HCT116 (cell line): ENCODE measurements at regions not wholly inside any gene's neighbourhood (a gene's known extent, or its start where the extent isn't known, plus 50 kb on each side); places are given as distances from the start of the nearest gene placed in this dataset.

ENCODE experiments used
- ATAC-seq: fragments of 200-7000 bp; cut with Tn5 transposase; 2 replicates; pipeline ENCODE4 v1.9.1; 2020; ENCODE audit warnings: mild to moderate bottlenecking, moderate library complexity
- BruUV-seq: library from RNA; stranded (reverse); fragments of 400-500 nt; replicated peaks from 2 replicates; lab custom pipeline; 2021; lab: Mats Ljungman, UMichigan
- CTCF ChIA-PET: fragments of 300-600 bp; sonication (Branson Sonifier 250); formaldehyde crosslinking; loops from one replicate; lab custom pipeline; 2021; ENCODE audit warnings: antibody characterized with exemption; lab: Charles Lee
- POLR2A ChIA-PET: fragments of 300-600, 350-600 bp; sonication (Branson Sonifier 250); formaldehyde crosslinking; loops from one replicate; lab custom pipeline; 2021; ENCODE audit warnings: antibody characterized with exemption; lab: Charles Lee
- RAD21 ChIA-PET, 2 experiments: fragments of 300-600 bp; sonication (Branson Sonifier 250); formaldehyde crosslinking; loops; one replicate each; lab custom pipeline; 2023; ENCODE audit warnings: low total read pairs in 2 of 2; ENCODE audit not compliant: uncharacterized antibody in 2 of 2, unreplicated experiment in 2 of 2, low non-redundant PET in 1 of 2; lab: Charles Lee
- DNase-seq: peaks from one replicate; pipeline ENCODE4 v3.0.0-alpha.2; 2010; ENCODE audit warnings: low read depth, low spot score
- H2AFZ ChIP-seq: fragments of 200-600 bp; shearing (Covaris generic), sonication (generic); 2 replicates; pipeline ENCODE4 v1.6.1; 2017; ENCODE audit warnings: low read depth, mixed run types, mixed read lengths, antibody characterized with exemption, low read length; ENCODE audit not compliant: poor library complexity, severe bottlenecking
- H3K27ac ChIP-seq: 2 replicates; pipeline ENCODE4 v1.5.1; 2012; ENCODE audit warnings: low read depth, low read length
- H3K27me3 ChIP-seq: fragments of 200-600 bp; sonication (generic); 2 replicates; pipeline ENCODE4 v1.6.1; 2016; ENCODE audit warnings: mixed run types, low read length, mixed read lengths; ENCODE audit not compliant: insufficient read depth
- H3K36me3 ChIP-seq, 2 experiments: fragments of 200-500 bp in 1 of 2; fragments of 200-600 bp in 1 of 2; sonication (Bioruptor generic) in 1 of 2; sonication (generic) in 1 of 2; 2 replicates each; pipeline versions ENCODE4 v1.5.1 to v1.6.1; 2014 to 2016; ENCODE audit warnings: low read length in 2 of 2, inconsistent platforms in 1 of 2, mixed read lengths in 1 of 2, mixed run types in 1 of 2; ENCODE audit not compliant: insufficient read depth in 2 of 2, control insufficient read depth in 1 of 2
- H3K4me1 ChIP-seq, 2 experiments: fragments of 200-600 bp in 1 of 2; sonication (generic) in 1 of 2; 2 replicates each; pipeline versions ENCODE4 v1.5.1 to v1.6.1; 2012 to 2017; ENCODE audit warnings: low read length in 2 of 2, inconsistent platforms in 1 of 2, mild to moderate bottlenecking in 1 of 2, mixed read lengths in 1 of 2, mixed run types in 1 of 2, moderate library complexity in 1 of 2; ENCODE audit not compliant: insufficient read depth in 2 of 2, control insufficient read depth in 1 of 2
- H3K4me2 ChIP-seq: fragments of 200-600 bp; sonication (generic); 2 replicates; pipeline ENCODE4 v1.6.1; 2017; ENCODE audit warnings: mixed run types, low read length, mixed read lengths
- H3K4me3 ChIP-seq, 2 experiments: fragments of 200-600 bp in 1 of 2; sonication (generic) in 1 of 2; replicated peaks in 1 of 2; 2 replicates each; pipeline ENCODE4 v1.5.1; 2011 to 2016; ENCODE audit warnings: low read length in 2 of 2, control low read depth in 1 of 2, low read depth in 1 of 2, mild to moderate bottlenecking in 1 of 2, mixed read lengths in 1 of 2, mixed run types in 1 of 2
- H3K79me2 ChIP-seq: fragments of 200-600 bp; sonication (generic); 2 replicates; pipeline ENCODE4 v1.6.1; 2017; ENCODE audit warnings: mild to moderate bottlenecking, mixed run types, low read length, moderate library complexity, mixed read lengths; ENCODE audit not compliant: insufficient read depth
- H3K9ac ChIP-seq: fragments of 200-600 bp; sonication (generic); 2 replicates; pipeline ENCODE4 v1.6.1; 2016; ENCODE audit warnings: low read length, mixed read lengths
- H3K9me2 ChIP-seq: fragments of 200-600 bp; sonication (generic), shearing (Covaris generic); 2 replicates; pipeline ENCODE4 v1.6.1; 2017; ENCODE audit warnings: mixed run types, mild to moderate bottlenecking, moderate library complexity; ENCODE audit not compliant: insufficient read depth
- H3K9me3 ChIP-seq, 2 experiments: fragments of 200-500 bp in 1 of 2; fragments of 200-600 bp in 1 of 2; sonication (Bioruptor generic) in 1 of 2; sonication (generic) in 1 of 2; 2 replicates each; pipeline ENCODE4 v1.6.1; 2014 to 2017; ENCODE audit warnings: low read length in 2 of 2, mixed read lengths in 2 of 2, inconsistent platforms in 1 of 2, low read depth in 1 of 2, mild to moderate bottlenecking in 1 of 2, mixed run types in 1 of 2, moderate library complexity in 1 of 2; ENCODE audit not compliant: control insufficient read depth in 1 of 2, insufficient read depth in 1 of 2
- H4K20me1 ChIP-seq: fragments of 200-600 bp; sonication (generic), shearing (Covaris generic); 2 replicates; pipeline ENCODE4 v1.6.1; 2017; ENCODE audit warnings: mixed run types, mild to moderate bottlenecking, moderate library complexity; ENCODE audit not compliant: insufficient read depth
- CEBPB ChIP-seq: IDR thresholded peaks from 2 replicates; pipeline ENCODE4 v1.6.1; 2012; ENCODE audit warnings: low read depth
- EZH2 ChIP-seq: fragments of 200-600 bp; sonication (generic); IDR thresholded peaks from 2 replicates; pipeline ENCODE4 v1.6.1; 2017; ENCODE audit warnings: antibody characterized with exemption, mixed run types
- EZH2phosphoT487 ChIP-seq: fragments of 200-600 bp; IDR thresholded peaks from 2 replicates; pipeline ENCODE4 v1.6.1; 2018; ENCODE audit warnings: antibody characterized with exemption, borderline replicate concordance
- FOSL1 ChIP-seq: IDR thresholded peaks from 2 replicates; pipeline ENCODE4 v1.6.1; 2012; ENCODE audit warnings: low read depth
- JUND ChIP-seq: IDR thresholded peaks from 2 replicates; pipeline ENCODE4 v1.6.1; 2012
- MAX ChIP-seq: IDR thresholded peaks from 2 replicates; pipeline ENCODE4 v1.6.1; 2012
- POLR2AphosphoS5 ChIP-seq: IDR thresholded peaks from 2 replicates; pipeline ENCODE4 v1.6.1; 2011; ENCODE audit warnings: mild to moderate bottlenecking, low read depth, low read length, moderate library complexity
- RAD21 ChIP-seq: IDR thresholded peaks from 2 replicates; pipeline ENCODE4 v1.6.1; 2012; ENCODE audit warnings: low read depth, mild to moderate bottlenecking
- SP1 ChIP-seq: IDR thresholded peaks from 2 replicates; pipeline ENCODE4 v1.6.1; 2012; ENCODE audit warnings: low read depth
- ZNF274 ChIP-seq: fragments of 200-500 bp; sonication (Bioruptor generic); IDR thresholded peaks from 2 replicates; pipeline ENCODE4 v1.6.1; 2014; ENCODE audit warnings: mild to moderate bottlenecking, low read depth, low read length, inconsistent platforms
- intact Hi-C: fragments of 100-400 bp; cut with micrococcal nuclease; formaldehyde crosslinking; loops from 2 replicates; pipeline ENCODE4 v1.10.0; 2022

GRCh38 chr2:234665304-234665703 is 168.4 kb upstream of the ARL4C start:
- ChIA-PET CTCF (no interaction called here), RAD21 (no interaction called here), POLR2A (no interaction called here)
- peaks cover 0 to 9% of the 10 kb centered on the region in 2 experiments; a peak in 2 of 4 replicates for H3K4me1 ChIP-seq
- no peaks in the 10 kb centered on the region for H3K9me2 ChIP-seq
- H3K9ac ChIP-seq: no peak overlapping the region
- no peak overlapping the region for H3K27ac ChIP-seq
- no peaks in the 10 kb centered on the region; a peak in 1 of 4 replicates for H3K9me3 ChIP-seq
- no peak overlapping the region for H2AFZ ChIP-seq
- no peaks in the 10 kb centered on the region for H4K20me1 ChIP-seq
- no peak overlapping the region for H3K4me3 ChIP-seq
- H3K27me3 ChIP-seq: no peaks in the 10 kb centered on the region
- ATAC-seq (no peak), DNase-seq (no peak)
- no peaks in the 10 kb centered on the region for H3K36me3 ChIP-seq
- TF ChIP-seq SP1 (no peak), EZH2phosphoT487 (no peak), CEBPB (no peak), EZH2 (no peak), FOSL1 (no peak), JUND (no peak), POLR2AphosphoS5 (no peak)
- TF ChIP-seq, all 23 proteins: peak for 0
- intact Hi-C loops: no loop called here
- Histone ChIP-seq H3K4me2 (no peak overlapping the region), H3K79me2 (no peaks in the 10 kb centered on the region)
- BruUV-seq: no TSS peak

DNA sequence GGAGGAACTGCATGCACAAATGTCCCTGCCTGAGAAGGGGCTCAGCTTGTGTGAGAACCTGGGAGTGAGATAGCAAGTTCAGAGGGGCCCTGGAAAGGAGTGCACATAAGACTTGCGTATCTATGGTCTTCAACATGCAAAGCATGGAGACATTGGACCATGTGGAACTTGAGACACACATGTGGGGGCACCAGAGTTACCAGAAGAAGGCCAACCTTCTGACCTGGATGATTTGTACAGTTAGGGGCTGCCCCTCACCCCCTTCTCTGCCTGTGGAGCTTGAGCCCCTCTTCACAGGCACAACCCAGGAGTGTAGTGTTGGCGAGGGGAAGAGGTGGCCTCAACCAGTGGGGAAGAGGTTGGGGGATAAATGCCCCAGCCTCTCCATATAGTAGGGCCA is 165.0 kb upstream of the ARL4C start:
- RAD21 ChIA-PET: no interaction called here
- CTCF ChIA-PET: no interaction called here
- POLR2A ChIA-PET: no interaction called here
- no peak overlapping the region for H2AFZ ChIP-seq
- no peaks in the 10 kb centered on the region for H3K4me1 ChIP-seq
- no peaks in the 10 kb centered on the region; a peak in 1 of 4 replicates for H3K9me3 ChIP-seq
- H3K9ac ChIP-seq: no peak overlapping the region
- no peaks in the 10 kb centered on the region for H4K20me1 ChIP-seq
- no peak for DNase-seq
- no peaks in the 10 kb centered on the region for H3K27me3 ChIP-seq
- no peak for ATAC-seq
- no TSS peak for BruUV-seq
- intact Hi-C loops: no loop called here
- no peaks in the 10 kb centered on the region for H3K79me2 ChIP-seq
- H3K9me2 ChIP-seq: no peaks in the 10 kb centered on the region
- H3K36me3 ChIP-seq: no peaks in the 10 kb centered on the region
- TF ChIP-seq MAX: no peak
- no peak for TF ChIP-seq CEBPB
- TF ChIP-seq SP1: no peak
- TF ChIP-seq ZNF274: no peak
- TF ChIP-seq RAD21: no peak
- TF ChIP-seq, all 23 proteins: peak for 0
- H3K4me3 ChIP-seq: no peak overlapping the region
- H3K4me2 ChIP-seq: no peak overlapping the region
- no peak overlapping the region for H3K27ac ChIP-seq
